ENCODE measurements at regions not wholly inside any gene's neighbourhood (a gene's known extent, or its start where the extent isn't known, plus 50 kb on each side); places are given as distances from the start of the nearest gene placed in this dataset.

GRCh38 chr1:229031481-229032341, 239.2 kb upstream of the RAB4A start:
- TF ChIP-seq CTCF (IDR thresholded peaks at IDR 0.05) (no peak), POLR2AphosphoS5 (IDR thresholded peaks at IDR 0.05; ENCODE audit: low read depth, low read length) (no peak), SIN3A (IDR thresholded peaks at IDR 0.05; ENCODE audit: borderline replicate concordance, insufficient read depth, low read depth, low read length) (no peak), TCF7L2 (IDR thresholded peaks at IDR 0.05; ENCODE audit: low read depth, low read length) (no peak), REST (IDR thresholded peaks at IDR 0.05; ENCODE audit: insufficient read depth in 1 of 2, low read depth in 2 of 2, low read length in 1 of 2) (no peak)

Data from Panc1 (cell line).